GM13977 (cell line): ENCODE measurements at regions not wholly inside any gene's neighbourhood (a gene's known extent, or its start where the extent isn't known, plus 50 kb on each side); places are given as distances from the start of the nearest gene placed in this dataset.

Experiments
- DNase-seq: peaks from one replicate; pipeline ENCODE4 v3.0.0; 2012; ENCODE audit warnings: low spot score
- in situ Hi-C: fragments of 300-500 bp; cut with MboI; formaldehyde crosslinking; loops from one replicate; pipeline ENCODE4 v1.12.0; 2022; ENCODE audit warnings: low sequenced_read_pairs, low pct_unique_long_range_greater_than_20kb, mixed read lengths, inconsistent platforms; ENCODE audit not compliant: unreplicated experiment
- TF ChIP-seq, protein P1 (sequence below): IDR thresholded peaks from 2 replicates; pipeline ENCODE4 v1.5.1; 2012; ENCODE audit warnings: mild to moderate bottlenecking, control low read depth; ENCODE audit not compliant: insufficient read depth; ENCODE audit errors: extremely low read depth, missing control alignments

DNA sequence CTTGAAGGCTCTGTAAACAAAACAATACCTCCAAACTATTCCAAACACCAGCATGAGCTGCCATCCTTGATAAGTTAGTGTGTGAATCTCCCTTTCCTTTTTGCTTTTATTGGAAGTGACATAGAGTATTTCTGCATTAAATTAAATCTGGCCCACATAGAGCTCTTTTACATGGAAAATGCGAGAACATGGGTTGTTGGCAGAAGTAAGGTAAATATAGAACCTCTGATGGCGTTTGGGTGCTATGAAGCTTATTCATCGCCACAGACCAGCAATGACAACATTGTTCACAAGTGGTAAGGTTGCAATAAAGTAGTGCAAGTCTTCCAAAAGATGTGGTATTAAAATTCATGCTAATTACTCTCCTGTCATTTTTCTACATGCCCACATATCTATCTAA lies 445.8 kb upstream of the JAG1 start:
- TF ChIP-seq, protein P1, sequence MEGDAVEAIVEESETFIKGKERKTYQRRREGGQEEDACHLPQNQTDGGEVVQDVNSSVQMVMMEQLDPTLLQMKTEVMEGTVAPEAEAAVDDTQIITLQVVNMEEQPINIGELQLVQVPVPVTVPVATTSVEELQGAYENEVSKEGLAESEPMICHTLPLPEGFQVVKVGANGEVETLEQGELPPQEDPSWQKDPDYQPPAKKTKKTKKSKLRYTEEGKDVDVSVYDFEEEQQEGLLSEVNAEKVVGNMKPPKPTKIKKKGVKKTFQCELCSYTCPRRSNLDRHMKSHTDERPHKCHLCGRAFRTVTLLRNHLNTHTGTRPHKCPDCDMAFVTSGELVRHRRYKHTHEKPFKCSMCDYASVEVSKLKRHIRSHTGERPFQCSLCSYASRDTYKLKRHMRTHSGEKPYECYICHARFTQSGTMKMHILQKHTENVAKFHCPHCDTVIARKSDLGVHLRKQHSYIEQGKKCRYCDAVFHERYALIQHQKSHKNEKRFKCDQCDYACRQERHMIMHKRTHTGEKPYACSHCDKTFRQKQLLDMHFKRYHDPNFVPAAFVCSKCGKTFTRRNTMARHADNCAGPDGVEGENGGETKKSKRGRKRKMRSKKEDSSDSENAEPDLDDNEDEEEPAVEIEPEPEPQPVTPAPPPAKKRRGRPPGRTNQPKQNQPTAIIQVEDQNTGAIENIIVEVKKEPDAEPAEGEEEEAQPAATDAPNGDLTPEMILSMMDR, result no peak
- DNase-seq, result no peak
- in situ Hi-C loops, result no loop called here

DNA sequence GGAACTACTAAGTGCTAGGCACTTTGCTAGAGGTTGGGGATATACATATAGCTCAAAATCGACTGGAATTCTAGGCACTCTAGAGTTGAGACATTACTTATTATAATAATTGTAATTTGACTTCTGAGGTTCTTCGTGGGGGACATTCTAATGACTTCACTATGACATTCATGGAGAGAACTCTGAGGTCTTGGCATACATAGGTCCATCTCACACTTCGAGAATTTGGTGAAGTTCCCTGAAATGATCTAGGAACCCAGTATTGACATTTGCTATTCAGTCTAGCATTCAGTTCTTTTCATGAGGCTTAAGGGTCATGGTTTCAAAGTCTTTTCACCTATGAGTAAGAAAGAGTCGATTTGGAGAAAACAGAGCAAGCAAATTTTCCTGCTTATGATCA lies 446.6 kb upstream of the JAG1 start:
- DNase-seq, result no peak
- in situ Hi-C loops, result no loop called here
- TF ChIP-seq, protein P1, result no peak

DNA sequence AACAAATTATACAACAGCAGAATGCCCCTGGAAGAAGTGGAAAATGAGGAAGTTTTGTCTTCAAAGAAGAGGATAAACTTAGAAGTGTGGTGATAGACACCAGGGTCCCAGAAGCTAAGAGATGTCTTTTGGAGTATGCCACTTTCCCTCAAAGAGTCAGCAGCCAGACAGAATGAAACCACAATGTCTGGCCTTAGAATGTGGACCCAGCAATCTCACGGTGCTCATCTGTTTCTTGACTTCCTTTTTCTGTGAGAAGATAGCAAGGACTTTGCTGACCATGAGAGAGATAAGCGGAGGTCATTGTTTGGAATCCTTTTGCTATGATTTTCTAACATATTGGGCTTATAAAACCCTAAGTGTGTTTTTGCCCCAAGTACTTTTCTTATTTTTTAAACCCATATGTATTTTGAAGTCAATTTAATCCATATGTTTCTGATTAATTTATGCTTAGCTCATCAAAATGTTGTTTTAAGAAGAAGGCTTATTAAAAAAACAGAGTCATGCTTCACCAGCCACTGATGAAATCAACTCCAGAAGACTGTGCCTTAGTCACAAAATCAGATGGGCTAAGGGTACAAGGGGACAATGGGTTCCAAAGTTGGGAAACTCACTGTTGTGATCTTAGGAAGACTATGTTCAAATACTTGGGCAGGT lies 451.2 kb upstream of the JAG1 start:
- in situ Hi-C loops, result no loop called here

DNA sequence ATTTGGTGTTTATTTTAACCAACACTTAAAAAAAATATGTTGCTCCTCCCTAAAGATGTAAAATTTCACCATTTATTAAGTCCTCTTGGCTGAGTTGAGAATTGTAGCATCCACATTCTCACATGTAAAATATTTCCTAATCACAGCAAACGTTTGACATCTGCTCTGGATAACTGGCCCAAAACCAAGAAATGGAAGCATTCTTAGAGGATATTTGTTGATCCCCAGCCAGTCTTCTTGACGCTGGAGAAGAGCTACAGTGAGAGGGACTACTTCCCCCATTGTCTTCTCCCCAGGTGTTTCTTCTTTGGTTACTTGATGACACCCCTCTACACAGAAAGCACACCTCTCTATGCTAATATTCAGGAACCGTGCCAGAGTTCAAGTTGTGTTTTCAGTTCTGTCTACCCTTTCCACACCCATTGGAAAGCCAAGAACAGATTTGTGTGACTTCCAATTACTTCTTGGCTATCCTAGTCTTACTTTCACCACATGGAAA lies 454.5 kb upstream of the JAG1 start:
- in situ Hi-C loops, result no loop called here
- no peak for DNase-seq
- TF ChIP-seq, protein P1, result no peak

More for the DNA sequence above, 451.2 kb upstream of the JAG1 start:
- TF ChIP-seq, protein P1, result no peak
- DNase-seq, result no peak

DNA sequence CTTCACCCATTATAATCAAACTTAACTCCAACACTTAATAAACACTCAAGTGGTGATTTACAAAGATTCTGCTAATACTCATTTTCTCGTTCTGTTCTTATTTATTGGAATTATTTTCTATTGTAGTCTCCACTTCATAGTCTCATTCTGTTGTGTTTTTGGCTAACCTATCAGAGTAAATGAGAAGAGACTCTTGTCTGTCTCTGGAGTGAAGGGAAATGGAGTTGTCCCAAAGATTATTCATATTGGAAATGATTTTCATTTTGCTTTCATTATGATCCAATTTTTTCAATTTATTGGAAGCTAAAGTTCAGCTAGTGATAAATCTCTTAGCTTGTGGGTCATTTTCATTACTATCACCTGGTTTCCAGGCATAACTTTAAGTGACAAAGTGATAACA lies 454.9 kb upstream of the JAG1 start:
- TF ChIP-seq, protein P1, result no peak
- no peak for DNase-seq
- in situ Hi-C loops, result no loop called here

DNA sequence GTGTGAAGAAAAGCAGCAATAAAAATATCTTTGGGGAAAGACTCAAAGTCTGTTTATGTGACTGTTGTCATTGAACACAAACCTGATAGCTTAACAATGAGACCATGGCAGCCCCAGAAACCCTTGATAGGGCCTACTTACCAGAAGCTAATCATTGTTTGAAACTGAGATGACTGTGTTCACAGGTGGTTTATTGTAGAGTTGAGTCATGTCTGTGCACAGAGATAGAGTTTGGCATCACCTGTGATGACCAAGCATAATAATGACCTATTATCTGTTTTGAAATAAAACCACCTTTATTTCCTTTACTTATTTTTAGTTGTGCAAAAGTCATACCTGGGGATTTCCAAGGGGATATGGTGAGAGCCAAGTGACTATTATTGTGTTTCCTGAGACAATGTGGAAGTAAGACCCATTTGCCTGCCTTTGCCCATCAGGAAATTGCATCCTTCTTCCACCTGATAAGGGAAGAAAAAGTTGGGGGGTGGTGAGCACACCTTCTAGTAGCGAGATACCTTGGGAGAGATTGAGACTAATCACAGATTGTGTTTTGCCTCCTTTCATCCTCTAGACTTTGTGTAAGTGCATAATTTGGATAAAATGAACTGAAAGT lies 456.9 kb upstream of the JAG1 start:
- DNase-seq, result no peak
- in situ Hi-C loops, result no loop called here
- TF ChIP-seq, protein P1, result no peak
